KMS-11 (cell line): ENCODE measurements at regions not wholly inside any gene's neighbourhood (a gene's known extent, or its start where the extent isn't known, plus 50 kb on each side); places are given as distances from the start of the nearest gene placed in this dataset.
"Not testable (repeated sequence)": the region's sequence is repeated elsewhere in the genome, so short reads cannot be mapped to it uniquely, and the experiment has no call there.

Source experiments
- H2AFZ ChIP-seq: fragments of 200-600 bp; sonication (generic); 2 replicates; pipeline ENCODE4 v1.6.1; 2016; ENCODE audit warnings: antibody characterized with exemption, mixed run types, low read depth
- H3K27ac ChIP-seq: fragments of 200-600 bp; sonication (generic); 2 replicates; pipeline ENCODE4 v1.6.1; 2016; ENCODE audit warnings: mild to moderate bottlenecking, mixed run types
- H3K27me3 ChIP-seq: fragments of 200-600 bp; sonication (generic); 2 replicates; pipeline ENCODE4 v1.6.1; 2017; ENCODE audit warnings: mild to moderate bottlenecking, low read depth, mixed run types, moderate library complexity; ENCODE audit not compliant: insufficient read depth
- H3K36me3 ChIP-seq: fragments of 200-600 bp; sonication (generic); 2 replicates; pipeline ENCODE4 v1.6.1; 2017; ENCODE audit warnings: mild to moderate bottlenecking, mixed run types; ENCODE audit not compliant: insufficient read depth
- H3K4me1 ChIP-seq: fragments of 200-600 bp; sonication (generic); 2 replicates; pipeline ENCODE4 v1.6.1; 2016; ENCODE audit warnings: mild to moderate bottlenecking, low read depth, mixed run types; ENCODE audit not compliant: poor library complexity, severe bottlenecking
- H3K4me2 ChIP-seq: fragments of 200-600 bp; sonication (generic); 2 replicates; pipeline ENCODE4 v1.7.0; 2016; ENCODE audit warnings: mild to moderate bottlenecking, mixed run types
- H3K4me3 ChIP-seq: fragments of 200-600 bp; sonication (generic); IDR thresholded peaks from 2 replicates; pipeline ENCODE4 v1.6.1; 2017; ENCODE audit warnings: low read depth, low read length, mixed read lengths; ENCODE audit not compliant: insufficient read depth
- H3K79me2 ChIP-seq: fragments of 200-600 bp; sonication (generic); 2 replicates; pipeline ENCODE4 v1.6.1; 2016; ENCODE audit warnings: low read depth, mixed run types; ENCODE audit not compliant: insufficient read depth
- H3K9ac ChIP-seq: fragments of 200-600 bp; sonication (generic); 2 replicates; pipeline ENCODE4 v1.6.1; 2016; ENCODE audit warnings: mild to moderate bottlenecking, mixed run types
- H4K20me1 ChIP-seq: fragments of 200-600 bp; sonication (generic); 2 replicates; pipeline ENCODE4 v1.6.1; 2016; ENCODE audit warnings: mild to moderate bottlenecking, mixed run types; ENCODE audit not compliant: insufficient read depth
- CTCF ChIP-seq: fragments of 200-600 bp; sonication (generic); conservative IDR thresholded peaks from 2 replicates; pipeline ENCODE4 v1.6.1; 2017; ENCODE audit warnings: low read depth, mild to moderate bottlenecking, antibody characterized with exemption, low read length, moderate library complexity, mixed read lengths

- no peak for TF ChIP-seq CTCF
- Histone ChIP-seq H3K27me3 (no peaks in the 10 kb centered on the region), H3K4me3 (no peak overlapping the region), H3K9ac (no peak overlapping the region), H3K4me1 (no peaks in the 10 kb centered on the region), H2AFZ (no peak overlapping the region), H3K79me2 (no peaks in the 10 kb centered on the region), H3K36me3 (no peaks in the 10 kb centered on the region), H3K4me2 (no peak overlapping the region), H4K20me1 (no peaks in the 10 kb centered on the region), H3K27ac (no peak overlapping the region)
These were observed 82.0 kb upstream of the MYRIP start for GRCh38 chr3:39727415-39727814.

- H3K36me3 ChIP-seq = no peaks in the 10 kb centered on the region
- no peak overlapping the region for H2AFZ ChIP-seq
- H3K4me3 ChIP-seq = no peak overlapping the region
- H3K79me2 ChIP-seq = no peaks in the 10 kb centered on the region
- H4K20me1 ChIP-seq = no peaks in the 10 kb centered on the region
- H3K27ac ChIP-seq = no peak overlapping the region
- no peaks in the 10 kb centered on the region for H3K27me3 ChIP-seq
- no peak for TF ChIP-seq CTCF
- H3K9ac ChIP-seq = no peak overlapping the region
- H3K4me1 ChIP-seq = no peaks in the 10 kb centered on the region
- H3K4me2 ChIP-seq = no peak overlapping the region
These were observed 75.6 kb upstream of the MYRIP start for GRCh38 chr3:39733804-39734203.

GRCh38 chr3:39739658-39740057 is 69.8 kb upstream of the MYRIP start:
- not testable (repeated sequence) for H3K4me1 ChIP-seq, H3K36me3 ChIP-seq, H2AFZ ChIP-seq, H3K27ac ChIP-seq, H3K79me2 ChIP-seq, H3K4me2 ChIP-seq, H4K20me1 ChIP-seq, H3K4me3 ChIP-seq, H3K9ac ChIP-seq, H3K27me3 ChIP-seq

- H3K4me2 ChIP-seq = no peak overlapping the region
- no peak overlapping the region for H2AFZ ChIP-seq
- no peak overlapping the region for H3K27ac ChIP-seq
- H3K27me3 ChIP-seq = no peaks in the 10 kb centered on the region
- no peaks in the 10 kb centered on the region for H3K36me3 ChIP-seq
- H3K4me1 ChIP-seq = no peaks in the 10 kb centered on the region
- no peak overlapping the region for H3K4me3 ChIP-seq
- no peaks in the 10 kb centered on the region for H4K20me1 ChIP-seq
- H3K79me2 ChIP-seq = no peaks in the 10 kb centered on the region
- H3K9ac ChIP-seq = no peak overlapping the region
- no peak for TF ChIP-seq CTCF
These were observed 64.7 kb upstream of the MYRIP start for GRCh38 chr3:39744746-39745145.

GRCh38 chr3:39748002-39748401 is 61.4 kb upstream of the MYRIP start:
- Histone ChIP-seq H3K9ac (no peak overlapping the region), H3K4me2 (no peak overlapping the region), H3K79me2 (no peaks in the 10 kb centered on the region), H3K27ac (no peak overlapping the region), H3K4me1 (no peaks in the 10 kb centered on the region), H3K27me3 (no peaks in the 10 kb centered on the region), H3K36me3 (no peaks in the 10 kb centered on the region), H2AFZ (no peak overlapping the region), H4K20me1 (no peaks in the 10 kb centered on the region), H3K4me3 (no peak overlapping the region)
- TF ChIP-seq CTCF = no peak
